Right lobe of liver (tissue), 4 donors: ENCODE measurements at regions not wholly inside any gene's neighbourhood (a gene's known extent, or its start where the extent isn't known, plus 50 kb on each side); places are given as distances from the start of the nearest gene placed in this dataset.

Source experiments
- POLR2A ChIP-seq: fragments of 450-650 bp; IDR thresholded peaks from one replicate; pipeline ENCODE4 v1.6.1; 2017; ENCODE audit warnings: antibody characterized with exemption, mild to moderate bottlenecking
- TF ChIP-seq, protein P1 (sequence below), 4 donors: fragments of 200-600 bp in 3 of 4; fragments of 450-650 bp in 1 of 4; IDR thresholded peaks; one replicate each; pipeline versions ENCODE4 v1.5.1 to v1.8.0; 2016 to 2022; ENCODE audit warnings: antibody characterized with exemption in 4 of 4, mild to moderate bottlenecking in 2 of 4
- donor health status: DM: no; HTN: no; CAD: no.
- donor health status: DM: no; HTN: no; CAD: no.
- donor health status: DM: no; HTN: yes; CAD: no.

DNA sequence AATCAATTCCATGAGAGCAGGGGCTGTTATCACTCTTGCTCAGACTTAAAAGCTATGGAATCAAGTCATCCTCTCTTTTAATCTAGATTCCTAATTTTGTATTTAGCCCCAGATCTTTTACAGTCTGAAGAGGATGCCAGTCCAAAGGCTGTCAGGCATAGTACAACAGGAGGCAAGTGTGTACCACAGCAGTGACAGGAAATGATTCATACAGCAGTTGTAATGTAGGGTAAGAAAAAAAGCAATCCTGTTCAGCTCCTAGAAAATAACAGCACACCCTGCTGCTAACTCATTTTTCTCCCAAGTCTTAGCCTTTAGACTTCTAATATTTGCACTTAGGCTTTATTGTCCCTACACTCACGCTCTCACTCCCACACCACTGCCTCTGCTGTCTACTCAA is 127.8 kb upstream of the SYT4 start:
- TF ChIP-seq, protein P1, sequence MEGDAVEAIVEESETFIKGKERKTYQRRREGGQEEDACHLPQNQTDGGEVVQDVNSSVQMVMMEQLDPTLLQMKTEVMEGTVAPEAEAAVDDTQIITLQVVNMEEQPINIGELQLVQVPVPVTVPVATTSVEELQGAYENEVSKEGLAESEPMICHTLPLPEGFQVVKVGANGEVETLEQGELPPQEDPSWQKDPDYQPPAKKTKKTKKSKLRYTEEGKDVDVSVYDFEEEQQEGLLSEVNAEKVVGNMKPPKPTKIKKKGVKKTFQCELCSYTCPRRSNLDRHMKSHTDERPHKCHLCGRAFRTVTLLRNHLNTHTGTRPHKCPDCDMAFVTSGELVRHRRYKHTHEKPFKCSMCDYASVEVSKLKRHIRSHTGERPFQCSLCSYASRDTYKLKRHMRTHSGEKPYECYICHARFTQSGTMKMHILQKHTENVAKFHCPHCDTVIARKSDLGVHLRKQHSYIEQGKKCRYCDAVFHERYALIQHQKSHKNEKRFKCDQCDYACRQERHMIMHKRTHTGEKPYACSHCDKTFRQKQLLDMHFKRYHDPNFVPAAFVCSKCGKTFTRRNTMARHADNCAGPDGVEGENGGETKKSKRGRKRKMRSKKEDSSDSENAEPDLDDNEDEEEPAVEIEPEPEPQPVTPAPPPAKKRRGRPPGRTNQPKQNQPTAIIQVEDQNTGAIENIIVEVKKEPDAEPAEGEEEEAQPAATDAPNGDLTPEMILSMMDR (IDR thresholded peaks at IDR 0.05): no peak
- no peak for TF ChIP-seq POLR2A
